ENCODE measurements at regions not wholly inside any gene's neighbourhood (a gene's known extent, or its start where the extent isn't known, plus 50 kb on each side); places are given as distances from the start of the nearest gene placed in this dataset.

DNA sequence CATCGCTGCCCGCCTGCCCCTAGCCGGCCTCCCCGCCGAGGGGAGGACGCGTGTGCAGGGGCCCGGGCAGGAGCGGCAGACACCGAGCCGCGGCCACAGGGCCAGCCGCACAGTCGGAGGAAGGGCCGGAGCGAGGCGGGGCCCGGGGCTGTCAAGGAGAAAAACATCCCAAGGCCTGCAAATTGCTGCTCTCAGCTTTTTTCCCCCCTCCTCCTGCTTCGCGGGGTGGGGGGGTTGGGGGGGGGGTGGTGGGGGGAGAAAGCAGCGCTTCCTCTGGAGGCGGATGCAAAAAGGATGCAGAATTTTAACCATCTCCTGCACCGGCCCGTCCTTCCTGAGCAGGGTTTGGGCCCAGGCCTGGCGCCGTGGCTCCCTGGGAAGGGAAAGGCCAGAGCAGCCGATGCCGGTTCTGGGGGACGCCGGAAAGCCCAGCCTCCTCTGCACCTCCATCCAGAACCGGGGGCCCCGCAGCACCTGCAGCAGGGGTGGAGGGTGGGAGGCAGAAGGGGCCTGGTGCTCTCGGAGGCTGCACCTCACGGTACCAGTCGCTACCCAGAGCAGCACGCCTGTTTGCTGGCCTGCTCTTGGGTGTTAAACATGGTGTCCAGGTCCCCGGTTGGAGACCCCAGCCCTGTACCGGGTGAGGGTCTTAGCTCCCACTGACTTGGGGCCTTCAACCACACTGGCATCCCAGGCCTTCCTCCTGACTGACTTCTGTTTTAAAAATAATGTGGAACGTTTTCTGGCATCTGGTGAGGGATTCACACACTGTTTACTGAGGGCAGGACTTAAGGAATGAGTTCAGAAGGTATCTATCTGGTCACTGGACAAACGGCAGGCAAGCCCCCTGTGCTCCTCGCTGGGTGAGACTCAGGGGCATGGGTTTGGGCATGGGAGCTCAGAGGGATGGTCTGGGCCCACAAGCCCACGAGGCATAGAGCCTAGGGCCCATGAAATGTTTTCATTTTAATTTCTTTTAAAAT, 77.4 kb upstream of the WNT7B start:
- peak overlapping the region; percentile 47 for H3K4me3 ChIP-seq (ENCODE audit: low read depth, low read length)
- in situ Hi-C loops (cut with HindIII; ENCODE audit: low sequenced_read_pairs): no loop called here
- peak; percentile 83 for DNase-seq (ENCODE audit: low read depth, low spot score)
- TF ChIP-seq, protein P1, sequence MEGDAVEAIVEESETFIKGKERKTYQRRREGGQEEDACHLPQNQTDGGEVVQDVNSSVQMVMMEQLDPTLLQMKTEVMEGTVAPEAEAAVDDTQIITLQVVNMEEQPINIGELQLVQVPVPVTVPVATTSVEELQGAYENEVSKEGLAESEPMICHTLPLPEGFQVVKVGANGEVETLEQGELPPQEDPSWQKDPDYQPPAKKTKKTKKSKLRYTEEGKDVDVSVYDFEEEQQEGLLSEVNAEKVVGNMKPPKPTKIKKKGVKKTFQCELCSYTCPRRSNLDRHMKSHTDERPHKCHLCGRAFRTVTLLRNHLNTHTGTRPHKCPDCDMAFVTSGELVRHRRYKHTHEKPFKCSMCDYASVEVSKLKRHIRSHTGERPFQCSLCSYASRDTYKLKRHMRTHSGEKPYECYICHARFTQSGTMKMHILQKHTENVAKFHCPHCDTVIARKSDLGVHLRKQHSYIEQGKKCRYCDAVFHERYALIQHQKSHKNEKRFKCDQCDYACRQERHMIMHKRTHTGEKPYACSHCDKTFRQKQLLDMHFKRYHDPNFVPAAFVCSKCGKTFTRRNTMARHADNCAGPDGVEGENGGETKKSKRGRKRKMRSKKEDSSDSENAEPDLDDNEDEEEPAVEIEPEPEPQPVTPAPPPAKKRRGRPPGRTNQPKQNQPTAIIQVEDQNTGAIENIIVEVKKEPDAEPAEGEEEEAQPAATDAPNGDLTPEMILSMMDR (IDR thresholded peaks at IDR 0.05; ENCODE audit: low read depth, low read length): no peak

DNA sequence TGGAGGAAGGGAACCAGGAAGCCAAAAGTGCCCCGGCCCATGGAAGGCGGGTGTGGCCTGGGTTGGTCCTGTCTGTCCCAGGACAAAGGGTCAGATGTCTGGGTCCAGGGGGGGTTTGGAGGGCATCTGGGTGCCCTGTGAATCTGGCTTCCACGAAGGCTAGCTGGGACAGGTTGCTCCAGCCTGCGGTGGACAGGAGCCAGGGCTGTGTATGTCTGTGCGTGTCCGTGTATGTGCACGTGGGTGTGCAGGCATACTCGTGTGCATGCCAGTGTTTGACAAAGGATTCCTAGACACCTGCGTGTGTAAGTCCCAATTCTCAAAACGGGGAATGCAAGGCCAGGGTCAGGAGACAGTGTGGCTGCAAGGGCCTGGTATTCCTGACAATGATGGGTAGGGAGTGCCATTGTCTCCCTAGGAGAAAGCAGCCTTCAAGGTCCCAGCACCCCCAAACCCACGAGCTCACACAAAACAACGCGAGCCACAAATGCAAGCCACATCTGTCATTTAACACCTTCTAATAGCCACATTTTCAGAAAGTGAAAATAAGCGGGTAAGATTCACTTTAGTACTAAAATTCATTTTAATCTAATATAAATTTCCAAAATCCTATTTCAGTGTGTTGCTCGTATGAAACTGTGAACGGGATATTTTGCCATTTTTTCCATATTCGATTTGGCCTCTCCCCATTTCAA, 78.4 kb upstream of the WNT7B start:
- peak overlapping the region; percentile 47 for H3K4me3 ChIP-seq (ENCODE audit: low read depth, low read length)
- in situ Hi-C loops (cut with HindIII; ENCODE audit: low sequenced_read_pairs): no loop called here
- TF ChIP-seq, protein P1 (IDR thresholded peaks at IDR 0.05; ENCODE audit: low read depth, low read length): no peak

DNA sequence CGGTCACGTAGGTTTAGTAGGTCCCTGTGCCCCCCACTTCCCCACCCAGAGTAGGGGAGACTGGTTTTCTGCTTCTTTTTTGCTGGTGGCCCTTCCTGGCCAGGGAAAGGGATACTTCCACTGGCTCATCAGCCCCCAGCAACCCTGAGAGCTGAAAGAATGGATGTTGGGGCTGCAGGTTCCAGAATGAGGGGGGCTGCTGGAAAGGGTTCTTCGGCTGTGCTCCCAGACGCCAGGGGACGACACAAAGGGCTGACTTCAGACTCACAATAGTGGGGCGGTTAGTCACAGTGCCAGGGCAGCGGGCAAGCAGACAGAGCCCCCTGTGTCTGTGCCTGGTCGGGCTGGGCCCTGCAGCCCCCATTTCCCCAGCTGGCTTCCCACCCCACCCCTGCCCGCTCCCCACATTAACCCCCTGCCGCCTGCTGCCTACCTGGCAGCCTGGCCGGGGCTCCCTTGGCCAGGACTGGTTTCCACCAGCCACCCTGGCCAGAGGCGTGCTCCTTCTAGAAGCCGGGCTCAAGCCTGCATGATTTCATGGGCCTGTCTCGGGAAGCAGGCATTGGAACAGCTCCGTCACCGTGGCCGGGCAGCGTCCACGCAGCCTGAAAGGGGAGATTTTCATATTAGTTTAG, 79.1 kb upstream of the WNT7B start:
- H3K4me3 ChIP-seq (ENCODE audit: low read depth, low read length): peak overlapping the region; percentile 47
- in situ Hi-C loops (cut with HindIII; ENCODE audit: low sequenced_read_pairs): no loop called here
- TF ChIP-seq, protein P1 (IDR thresholded peaks at IDR 0.05; ENCODE audit: low read depth, low read length): no peak
- peak; percentile 60 for DNase-seq (ENCODE audit: low read depth, low spot score)

More for the DNA sequence above, 78.4 kb upstream of the WNT7B start:
- peak; percentile 18 for DNase-seq (ENCODE audit: low read depth, low spot score)

DNA sequence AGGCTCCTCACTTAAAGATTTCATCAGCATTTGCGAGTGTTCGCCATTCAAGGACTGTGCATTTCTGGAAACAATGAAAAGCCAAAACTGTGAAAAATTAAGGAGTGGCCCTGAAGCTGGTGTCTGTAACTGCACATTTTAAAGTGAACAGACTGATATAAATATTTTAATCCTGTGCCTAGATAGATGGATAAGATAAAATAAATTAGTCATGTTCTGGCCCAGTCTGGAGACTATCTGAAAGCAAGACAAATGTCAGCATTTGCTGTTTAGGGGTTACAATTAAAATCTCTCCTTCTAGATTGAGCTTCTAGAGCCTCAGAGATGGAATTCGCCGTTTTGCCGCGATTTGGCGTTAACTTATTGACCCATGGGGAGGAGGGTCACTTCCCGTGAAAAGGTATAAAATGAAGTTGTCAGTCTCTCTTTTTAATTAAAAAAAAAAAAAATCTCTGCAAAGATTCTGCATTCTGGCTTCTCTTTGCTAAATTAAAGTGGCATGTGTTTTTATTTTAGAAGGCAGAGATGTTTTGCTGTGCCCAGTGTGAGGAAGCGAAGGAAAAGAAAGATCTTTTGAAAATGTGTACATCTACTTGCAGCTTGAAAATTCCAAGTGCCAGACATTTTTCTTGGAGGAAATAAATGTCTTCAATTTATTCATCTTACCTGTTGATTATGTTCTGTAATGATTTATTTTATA, 79.7 kb upstream of the WNT7B start:
- DNase-seq (ENCODE audit: low read depth, low spot score): no peak
- in situ Hi-C loops (cut with HindIII; ENCODE audit: low sequenced_read_pairs): no loop called here
- peak overlapping the region; percentile 47 for H3K4me3 ChIP-seq (ENCODE audit: low read depth, low read length)
- TF ChIP-seq, protein P1 (IDR thresholded peaks at IDR 0.05; ENCODE audit: low read depth, low read length): no peak

DNA sequence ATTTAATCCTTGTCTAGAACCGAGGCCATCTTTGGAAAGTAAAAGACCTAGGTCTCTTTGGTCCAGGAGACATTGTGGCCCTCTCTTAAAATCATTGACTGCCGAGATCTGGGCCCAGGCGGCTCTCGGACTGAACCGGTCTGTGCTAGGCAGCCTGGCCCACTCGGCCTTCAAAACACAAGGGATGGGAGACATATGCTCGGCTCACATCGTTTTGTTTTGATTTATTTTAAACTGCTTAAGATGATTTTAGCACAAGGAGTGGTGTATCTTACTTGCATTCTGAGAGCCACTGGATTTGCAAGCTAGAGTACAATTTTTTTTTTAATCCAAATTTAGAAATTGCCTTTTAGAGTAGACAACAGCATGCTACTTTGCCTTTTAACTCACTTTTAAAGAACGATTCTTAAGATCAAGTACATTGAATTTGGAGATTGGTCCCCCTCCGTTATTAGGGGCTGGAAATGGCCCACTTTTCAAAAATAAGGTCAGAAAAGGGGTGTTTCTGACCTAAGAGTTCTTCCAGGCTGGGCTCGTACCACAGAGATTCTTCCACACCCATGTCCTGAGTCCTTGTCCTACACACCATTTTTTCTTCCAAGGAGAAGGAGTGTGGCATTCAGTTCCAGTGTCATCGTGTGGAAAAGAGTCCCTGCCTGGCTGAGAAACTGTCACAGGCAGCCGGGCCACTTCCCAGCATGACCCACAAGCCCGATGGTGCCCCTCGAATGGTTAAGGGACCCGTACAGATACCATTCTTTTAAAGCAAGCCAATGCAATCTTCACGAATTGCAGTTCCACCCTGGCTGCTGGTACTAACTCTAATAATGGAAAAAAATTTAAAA, 80.5 kb upstream of the WNT7B start:
- H3K4me3 ChIP-seq (ENCODE audit: low read depth, low read length): peak overlapping the region; percentile 6
- DNase-seq (ENCODE audit: low read depth, low spot score): peak; percentile 50
- TF ChIP-seq, protein P1 (IDR thresholded peaks at IDR 0.05; ENCODE audit: low read depth, low read length): no peak
- in situ Hi-C loops (cut with HindIII; ENCODE audit: low sequenced_read_pairs): no loop called here
